Stimulated activated CD4-positive, alpha-beta T cell treated with anti-CD3 and anti-CD28 coated beads, Interleukin-4, amount 100 ng/mL, for 4 hours (primary cell): ENCODE measurements at regions not wholly inside any gene's neighbourhood (a gene's known extent, or its start where the extent isn't known, plus 50 kb on each side); places are given as distances from the start of the nearest gene placed in this dataset.

Experiments
- DNase-seq, 2 experiments: peaks; one replicate each; pipeline ENCODE4 v3.0.0-alpha.2; 2020

GRCh38 chr2:196362973-196363549 is 191.7 kb upstream of the STK17B start:
- DNase-seq = no peak

GRCh38 chr2:196365145-196365544 is 193.8 kb upstream of the STK17B start:
- DNase-seq = no peak

- DNase-seq = no peak
These were observed 194.5 kb upstream of the STK17B start for GRCh38 chr2:196365923-196366322.

- no peak for DNase-seq
These were observed 196.3 kb upstream of the STK17B start for GRCh38 chr2:196367633-196368032.

GRCh38 chr2:196368546-196369225 is 197.3 kb upstream of the STK17B start:
- no peak for DNase-seq

GRCh38 chr2:196369967-196370366 is 198.6 kb upstream of the STK17B start:
- DNase-seq = no peak

GRCh38 chr2:196370381-196370780 is 199.0 kb upstream of the STK17B start:
- no peak for DNase-seq

- DNase-seq = no peak
These were observed 201.0 kb upstream of the STK17B start for GRCh38 chr2:196372276-196372809.

GRCh38 chr2:196372811-196373664 is 201.7 kb upstream of the STK17B start:
- DNase-seq = no peak

- peak; percentile 7 to 8 for DNase-seq
These were observed 205.9 kb upstream of the STK17B start for GRCh38 chr2:196376984-196377877.

GRCh38 chr2:196379600-196379999 is 208.2 kb upstream of the STK17B start:
- no peak for DNase-seq

GRCh38 chr2:196380098-196380497 is 208.7 kb upstream of the STK17B start:
- no peak for DNase-seq

GRCh38 chr2:196380575-196380974 is 209.2 kb upstream of the STK17B start:
- DNase-seq = no peak

GRCh38 chr2:196381464-196381863 is 210.1 kb upstream of the STK17B start:
- no peak for DNase-seq

- DNase-seq = no peak
These were observed 212.4 kb upstream of the STK17B start for GRCh38 chr2:196383799-196384198.

- no peak for DNase-seq
These were observed 213.4 kb upstream of the STK17B start for GRCh38 chr2:196384729-196385128.

- no peak for DNase-seq
These were observed 218.3 kb upstream of the STK17B start for GRCh38 chr2:196389670-196390069.

- DNase-seq = no peak
These were observed 219.1 kb upstream of the STK17B start for GRCh38 chr2:196390243-196391148.

GRCh38 chr2:196391149-196391479 is 219.7 kb upstream of the STK17B start:
- no peak for DNase-seq

GRCh38 chr2:196399096-196399495 is 227.7 kb upstream of the STK17B start:
- DNase-seq = no peak
